Fibroblast of skin of left quadriceps (primary cell): ENCODE measurements at regions not wholly inside any gene's neighbourhood (a gene's known extent, or its start where the extent isn't known, plus 50 kb on each side); places are given as distances from the start of the nearest gene placed in this dataset.
"Not testable (repeated sequence)": the region's sequence is repeated elsewhere in the genome, so short reads cannot be mapped to it uniquely, and the experiment has no call there.

Experiments
- DNase-seq, 2 experiments: peaks; one replicate each; pipeline ENCODE4 v3.0.0-alpha.2; 2013; ENCODE audit warnings: low read depth in 2 of 2

- no peak for DNase-seq
Measured at GRCh38 chr6:43999628-44000027, 127.6 kb downstream of the MRPL14 start.

- DNase-seq = not testable (repeated sequence)
Measured at GRCh38 chr6:43998592-43999243, 128.5 kb downstream of the MRPL14 start.

GRCh38 chr6:43997990-43998585 lies 129.2 kb downstream of the MRPL14 start:
- not testable (repeated sequence) for DNase-seq

GRCh38 chr6:43997345-43997677 lies 129.9 kb downstream of the MRPL14 start:
- DNase-seq = no peak

- no peak for DNase-seq
Measured at GRCh38 chr6:43996618-43997344, 130.5 kb downstream of the MRPL14 start.

GRCh38 chr6:43995137-43995536 lies 132.1 kb downstream of the MRPL14 start:
- no peak for DNase-seq

- DNase-seq = no peak
Measured at GRCh38 chr6:43993881-43994523, 133.2 kb downstream of the MRPL14 start.

- DNase-seq = no peak
Measured at GRCh38 chr6:43992783-43993644, 134.2 kb downstream of the MRPL14 start.

GRCh38 chr6:43992126-43992663 lies 135.1 kb downstream of the MRPL14 start:
- DNase-seq = no peak

- DNase-seq = peak; percentile 64 to 66
Measured at GRCh38 chr6:43990627-43991619, 136.3 kb downstream of the MRPL14 start.

- no peak for DNase-seq
Measured at GRCh38 chr6:43990275-43990626, 137.0 kb downstream of the MRPL14 start.

- DNase-seq = no peak
Measured at GRCh38 chr6:43989581-43990146, 137.6 kb downstream of the MRPL14 start.

- DNase-seq = no peak
Measured at GRCh38 chr6:43988801-43989200, 138.5 kb downstream of the MRPL14 start.

- no peak for DNase-seq
Measured at GRCh38 chr6:43987838-43988439, 139.3 kb downstream of the MRPL14 start.

GRCh38 chr6:43986177-43986825 lies 141.0 kb downstream of the MRPL14 start:
- no peak for DNase-seq

- no peak for DNase-seq
Measured at GRCh38 chr6:43985329-43985728, 141.9 kb downstream of the MRPL14 start.

GRCh38 chr6:43984442-43985321 lies 142.6 kb downstream of the MRPL14 start:
- no peak for DNase-seq

GRCh38 chr6:43983632-43984031 lies 143.6 kb downstream of the MRPL14 start:
- DNase-seq = no peak
